ENCODE measurements at regions not wholly inside any gene's neighbourhood (a gene's known extent, or its start where the extent isn't known, plus 50 kb on each side); places are given as distances from the start of the nearest gene placed in this dataset.
A peak's percentile ranks its signal among the peaks of the same experiment; 100 is the strongest.

DNA sequence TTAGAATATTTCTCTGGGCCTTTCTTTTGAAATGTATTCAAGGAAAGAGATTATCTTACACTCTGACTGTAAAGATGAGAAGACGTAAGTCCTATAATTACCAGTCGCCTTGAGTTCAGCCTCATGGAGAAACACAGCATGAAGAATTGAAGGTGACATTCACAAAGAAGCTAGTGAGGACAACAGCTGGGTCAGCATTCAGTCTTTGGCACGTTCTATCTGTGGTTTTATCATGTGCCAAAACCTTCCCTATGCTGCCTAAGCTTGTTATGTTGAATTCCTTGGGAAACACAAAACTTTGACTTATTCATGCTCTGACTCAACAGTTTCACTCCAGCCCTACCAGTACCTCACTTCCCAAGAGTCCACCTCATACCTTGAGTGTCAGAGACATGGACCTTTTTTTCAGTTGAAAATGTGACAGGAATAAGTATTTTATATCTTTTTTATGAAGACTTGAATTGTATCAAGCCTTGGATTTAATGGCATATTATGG, 198.8 kb upstream of the KIRREL3 start:
- Histone ChIP-seq H3K9me3 (ENCODE audit: low read length) (no peaks in the 10 kb centered on the region), H3K27ac (ENCODE audit: low read length) (no peak overlapping the region), H3K4me3 (ENCODE audit: low read length) (no peak overlapping the region), H3F3A (ENCODE audit: insufficient read depth, low read length, poor library complexity, severe bottlenecking) (no peaks in the 10 kb centered on the region), H3K27me3 (ENCODE audit: insufficient read depth, low read depth, low read length) (no peaks in the 10 kb centered on the region), H3K36me3 (ENCODE audit: insufficient read depth, low read length) (no peaks in the 10 kb centered on the region), H3K4me2 (ENCODE audit: low read length) (no peak overlapping the region), H2AFZ (ENCODE audit: low read depth, low read length) (no peak overlapping the region), H4K20me1 (ENCODE audit: insufficient read depth) (no peaks in the 10 kb centered on the region), H3K9me2 (ENCODE audit: insufficient read depth, low read length) (no peaks in the 10 kb centered on the region), H3K9ac (ENCODE audit: low read length) (no peak overlapping the region), H3K79me2 (replicated peaks; ENCODE audit: insufficient read depth, low read length) (no peaks in the 10 kb centered on the region)
- TF ChIP-seq REST (IDR thresholded peaks at IDR 0.05; ENCODE audit: borderline replicate concordance): no peak
- TF ChIP-seq POLR2AphosphoS5 (IDR thresholded peaks at IDR 0.05): no peak
- no peak for TF ChIP-seq RAD21 (conservative IDR thresholded peaks at IDR 0.05)
- TF ChIP-seq MXI1 (conservative IDR thresholded peaks at IDR 0.05; ENCODE audit: poor library complexity, severe bottlenecking): no peak
- no peak for TF ChIP-seq SMC3 (conservative IDR thresholded peaks at IDR 0.05; ENCODE audit: poor library complexity)
- no peak for TF ChIP-seq EP300 (conservative IDR thresholded peaks at IDR 0.05; ENCODE audit: poor library complexity, severe bottlenecking)
- no peak for TF ChIP-seq TAF1 (IDR thresholded peaks at IDR 0.05; ENCODE audit: low read depth)

- H2AFZ ChIP-seq (ENCODE audit: low read depth, low read length): peak overlapping the region; percentile 45
- no peak overlapping the region for H3K4me2 ChIP-seq (ENCODE audit: low read length)
- no peaks in the 10 kb centered on the region for H3K9me3 ChIP-seq (ENCODE audit: low read length)
- H3K27me3 ChIP-seq (ENCODE audit: insufficient read depth, low read depth, low read length): no peaks in the 10 kb centered on the region
- H3K36me3 ChIP-seq (ENCODE audit: insufficient read depth, low read length): no peaks in the 10 kb centered on the region
- no peak overlapping the region for H3K9ac ChIP-seq (ENCODE audit: low read length)
- H3K27ac ChIP-seq (ENCODE audit: low read length): peak overlapping the region; percentile 5
- H3K4me3 ChIP-seq (ENCODE audit: low read length): peak overlapping the region; percentile 32
- H3F3A ChIP-seq (ENCODE audit: insufficient read depth, low read length, poor library complexity, severe bottlenecking): no peaks in the 10 kb centered on the region
- no peaks in the 10 kb centered on the region for H4K20me1 ChIP-seq (ENCODE audit: insufficient read depth)
- no peaks in the 10 kb centered on the region for H3K79me2 ChIP-seq (replicated peaks; ENCODE audit: insufficient read depth, low read length)
- no peaks in the 10 kb centered on the region for H3K9me2 ChIP-seq (ENCODE audit: insufficient read depth, low read length)
- no peak for TF ChIP-seq MXI1 (conservative IDR thresholded peaks at IDR 0.05; ENCODE audit: poor library complexity, severe bottlenecking)
- TF ChIP-seq EZH2 (IDR thresholded peaks at IDR 0.05; ENCODE audit: borderline replicate concordance, insufficient read depth, low read length, poor library complexity, severe bottlenecking): no peak
- TF ChIP-seq EP300 (conservative IDR thresholded peaks at IDR 0.05; ENCODE audit: poor library complexity, severe bottlenecking): no peak
- TF ChIP-seq SMC3 (conservative IDR thresholded peaks at IDR 0.05; ENCODE audit: poor library complexity): no peak
- TF ChIP-seq POLR2AphosphoS5 (IDR thresholded peaks at IDR 0.05): no peak
- TF ChIP-seq TAF1 (IDR thresholded peaks at IDR 0.05; ENCODE audit: low read depth): no peak
- TF ChIP-seq CTCF (IDR thresholded peaks at IDR 0.05; ENCODE audit: poor library complexity, severe bottlenecking): no peak
Observed at GRCh38 chr11:127195501-127196120, 195.0 kb upstream of the KIRREL3 start.
